NCI-H1694 (cell line): ENCODE measurements at regions not wholly inside any gene's neighbourhood (a gene's known extent, or its start where the extent isn't known, plus 50 kb on each side); places are given as distances from the start of the nearest gene placed in this dataset.

ENCODE experiments used
- DNase-seq: peaks from one replicate; lab custom pipeline; 2025; lab: John Stamatoyannopoulos, UW

DNA sequence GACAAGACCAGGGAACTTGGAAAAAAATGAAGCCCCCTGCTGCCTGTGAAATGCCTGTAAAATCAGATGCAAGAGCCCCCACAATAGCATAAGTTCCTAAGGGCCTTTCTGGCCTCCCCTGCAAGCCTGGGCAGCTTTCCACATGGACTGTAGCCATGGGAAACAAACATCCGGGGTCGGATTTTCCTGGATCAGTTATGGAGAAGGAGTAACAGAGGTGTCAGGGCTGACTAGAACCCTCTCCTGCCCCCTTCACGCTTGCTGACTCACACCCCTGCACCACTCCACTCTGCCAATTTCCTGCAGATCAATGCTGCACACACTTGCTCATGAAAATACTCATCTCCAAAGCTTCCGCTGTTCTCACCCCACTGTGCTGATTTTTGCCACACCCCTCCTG, 258.6 kb downstream of the CBLN1 start:
- peak; percentile 18 for DNase-seq

DNA sequence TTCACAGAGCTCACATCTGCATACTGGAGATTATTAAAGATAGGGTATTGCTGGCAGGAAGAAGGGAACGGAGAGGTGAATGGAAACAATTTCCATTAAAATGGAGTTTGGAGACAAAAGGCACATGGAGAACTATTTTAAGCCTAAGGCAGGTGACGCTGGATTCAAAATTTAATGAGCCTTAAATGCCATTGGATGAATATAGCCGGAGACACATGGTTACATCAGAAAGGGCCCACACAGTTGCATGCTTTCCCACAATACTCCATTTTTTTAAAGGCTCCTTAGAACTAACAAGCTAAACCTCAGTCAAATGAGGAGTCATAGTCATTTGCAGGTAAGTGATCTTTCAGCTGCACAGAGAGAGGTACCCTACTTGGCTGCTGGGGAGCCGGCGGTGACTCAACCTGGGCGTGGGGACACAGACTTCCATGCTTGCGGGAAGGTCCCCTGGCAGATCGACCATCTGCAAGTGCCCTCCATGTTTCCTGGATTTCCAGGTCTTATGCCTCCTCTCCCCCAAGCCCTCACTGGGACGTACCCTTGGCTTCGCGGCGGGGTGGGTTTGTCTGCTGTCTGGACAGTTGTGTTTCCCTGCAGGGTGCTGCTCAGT, 259.2 kb downstream of the CBLN1 start:
- no peak for DNase-seq

DNA sequence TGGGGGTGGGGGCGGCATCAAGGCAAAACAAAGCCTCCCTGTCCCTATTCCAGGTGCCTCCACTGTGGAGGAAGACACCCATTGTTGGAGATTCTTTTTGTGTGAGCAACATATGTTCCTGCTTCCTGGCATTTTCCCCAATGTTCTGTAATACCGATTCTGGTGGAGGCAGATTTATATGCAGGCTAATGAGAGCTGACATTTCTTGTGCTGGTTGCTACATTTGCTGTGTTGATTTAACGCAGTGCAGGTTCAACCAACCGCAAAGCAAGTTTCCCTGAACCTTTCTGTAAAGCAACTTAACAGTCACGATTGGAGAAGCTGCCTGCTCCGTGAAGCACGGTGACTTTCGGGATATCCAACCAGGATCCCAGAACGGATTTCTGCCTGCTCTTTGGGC, 260.5 kb downstream of the CBLN1 start:
- DNase-seq, result peak; percentile 52

GRCh38 chr16:49020436-49020835, 261.2 kb downstream of the CBLN1 start:
- DNase-seq, result no peak

DNA sequence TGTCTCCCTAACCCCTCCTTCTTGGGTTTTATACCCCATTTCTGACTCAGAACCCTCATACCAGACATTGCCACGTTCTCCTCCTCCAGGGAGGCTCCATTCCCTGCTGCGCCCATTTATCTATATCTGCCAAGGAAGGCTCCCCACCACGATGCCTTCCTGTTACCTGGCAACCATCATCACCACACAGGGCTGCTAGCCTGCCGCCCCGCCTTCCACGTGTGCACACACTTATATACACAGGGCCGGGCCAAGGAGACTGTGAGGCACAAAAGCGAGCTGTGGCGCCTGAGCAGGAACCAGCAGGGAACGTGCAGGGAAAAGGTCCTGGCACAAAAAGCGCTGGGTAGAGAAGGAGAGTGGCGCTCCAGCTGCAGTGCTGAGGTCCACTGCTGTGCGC, 261.8 kb downstream of the CBLN1 start:
- peak; percentile 53 for DNase-seq

- DNase-seq, result peak; percentile 78
These were observed 262.5 kb downstream of the CBLN1 start for GRCh38 chr16:49019081-49019633.

GRCh38 chr16:49018259-49018931, 263.2 kb downstream of the CBLN1 start:
- no peak for DNase-seq

- no peak for DNase-seq
These were observed 264.1 kb downstream of the CBLN1 start for GRCh38 chr16:49017501-49017900.

GRCh38 chr16:49016461-49016860, 265.2 kb downstream of the CBLN1 start:
- no peak for DNase-seq

- DNase-seq, result peak; percentile 41
These were observed 266.4 kb downstream of the CBLN1 start for GRCh38 chr16:49015225-49015592.

DNA sequence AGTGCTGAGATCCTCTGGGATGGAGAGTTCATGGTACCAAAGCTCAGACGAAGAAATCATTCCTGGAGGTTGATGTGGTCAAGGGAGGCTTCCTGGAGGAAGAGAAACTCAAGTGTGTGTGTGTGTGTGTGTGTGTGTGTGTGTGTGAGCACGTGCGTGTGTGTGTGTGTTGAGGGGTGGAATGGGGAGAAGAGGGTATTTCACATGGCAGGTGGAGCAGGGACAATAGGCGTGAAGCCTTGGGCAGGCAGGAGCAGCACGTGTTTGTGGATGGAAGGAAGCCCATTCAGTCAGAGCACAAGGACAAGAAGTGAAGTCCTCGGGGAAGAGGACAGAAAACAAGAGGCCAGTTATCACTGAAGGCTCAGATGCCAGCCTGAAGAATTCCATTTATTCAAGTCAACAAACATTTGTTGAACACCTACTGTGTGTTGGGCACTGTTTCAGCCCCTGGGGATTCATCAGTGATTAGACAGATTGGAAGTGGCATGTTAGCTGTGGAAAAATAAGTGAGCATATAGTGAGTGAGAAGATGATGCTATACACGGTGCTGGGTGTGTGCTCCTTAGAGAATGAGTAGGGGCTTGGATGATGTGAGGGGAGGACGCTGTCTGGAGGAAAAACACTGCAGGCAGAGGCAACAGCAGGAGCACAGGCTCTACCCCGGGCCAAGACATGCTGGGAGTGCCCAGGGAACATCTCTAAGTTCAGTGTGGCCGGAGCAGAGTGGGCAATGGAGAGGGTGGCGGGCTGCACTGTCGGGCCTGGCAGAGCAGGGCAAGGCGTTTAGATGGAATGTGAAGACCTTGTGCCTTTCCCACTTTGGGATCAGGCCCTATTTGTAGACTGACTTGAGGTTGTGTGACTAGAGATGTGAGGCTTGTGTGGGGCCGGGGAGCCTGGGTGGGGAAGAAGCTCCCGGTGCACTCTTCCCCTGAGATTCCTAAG, 267.1 kb downstream of the CBLN1 start:
- DNase-seq, result no peak

GRCh38 chr16:49013727-49014080, 267.9 kb downstream of the CBLN1 start:
- DNase-seq, result no peak

- peak; percentile 80 for DNase-seq
These were observed 268.5 kb downstream of the CBLN1 start for GRCh38 chr16:49012961-49013726.

GRCh38 chr16:49011901-49012300, 269.7 kb downstream of the CBLN1 start:
- no peak for DNase-seq

GRCh38 chr16:49010879-49011278, 270.8 kb downstream of the CBLN1 start:
- no peak for DNase-seq

- DNase-seq, result no peak
These were observed 271.2 kb downstream of the CBLN1 start for GRCh38 chr16:49010396-49010795.

DNA sequence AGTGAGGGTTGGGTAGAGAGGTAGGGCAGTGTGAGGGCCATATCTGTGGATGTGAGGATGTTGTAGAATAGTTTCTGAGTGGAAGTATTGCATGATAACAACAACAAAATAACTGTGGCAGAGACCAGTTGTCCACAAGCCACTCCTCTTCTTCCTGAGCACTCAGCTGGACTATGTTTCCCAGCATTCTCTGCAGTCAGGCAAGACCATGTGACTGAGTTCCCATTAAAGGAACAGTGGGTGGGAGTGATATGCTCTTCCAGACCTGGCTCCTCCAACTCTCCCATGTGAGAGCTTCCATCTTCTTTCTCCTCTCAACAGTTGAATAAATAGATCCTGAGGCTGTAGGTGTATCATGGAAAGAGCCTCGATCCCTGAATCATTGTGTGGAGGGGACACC, 272.4 kb downstream of the CBLN1 start:
- DNase-seq, result no peak

- DNase-seq, result no peak
These were observed 277.6 kb downstream of the CBLN1 start for GRCh38 chr16:49003992-49004391.

GRCh38 chr16:49003022-49003421, 278.6 kb downstream of the CBLN1 start:
- no peak for DNase-seq

DNA sequence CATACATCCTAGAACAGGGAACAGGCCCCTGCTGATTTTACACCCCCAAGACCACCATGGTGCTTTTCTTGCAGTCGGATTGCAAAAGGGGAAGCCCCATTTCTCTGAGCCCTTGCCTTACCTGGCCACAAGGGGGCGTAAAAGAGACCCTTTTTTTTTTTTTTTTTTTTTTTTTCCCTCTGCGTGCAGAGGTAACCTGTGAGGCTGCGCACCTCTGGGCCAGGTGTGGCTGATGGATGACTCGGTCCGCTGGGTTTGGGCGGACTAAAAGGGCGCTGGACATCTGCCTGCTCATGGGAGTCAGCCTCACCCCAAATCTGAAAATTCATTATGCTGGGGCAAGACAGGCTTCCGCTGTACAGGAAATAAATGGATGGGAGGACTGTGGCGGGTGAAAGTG, 281.0 kb downstream of the CBLN1 start:
- DNase-seq, result no peak

DNA sequence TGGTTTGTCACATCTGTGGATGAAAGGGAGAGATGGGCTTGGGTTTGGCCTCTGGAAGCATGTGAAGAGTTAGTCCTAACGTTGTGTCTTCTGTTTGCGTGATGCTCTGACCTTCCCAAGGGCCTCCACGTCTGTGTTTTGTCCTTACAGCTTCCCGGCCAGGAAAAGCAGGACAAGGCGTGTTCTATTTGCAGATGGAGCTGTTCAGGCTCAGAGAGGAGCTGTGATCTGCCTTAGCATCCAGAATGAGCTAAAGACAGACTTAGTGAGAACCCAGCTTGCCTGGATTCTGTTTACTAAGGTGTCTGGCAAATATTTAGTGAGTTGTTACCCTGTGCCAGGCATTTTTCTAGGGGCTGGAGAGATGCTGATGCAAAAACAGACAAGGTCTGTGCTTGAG, 282.1 kb downstream of the CBLN1 start:
- DNase-seq, result no peak

DNA sequence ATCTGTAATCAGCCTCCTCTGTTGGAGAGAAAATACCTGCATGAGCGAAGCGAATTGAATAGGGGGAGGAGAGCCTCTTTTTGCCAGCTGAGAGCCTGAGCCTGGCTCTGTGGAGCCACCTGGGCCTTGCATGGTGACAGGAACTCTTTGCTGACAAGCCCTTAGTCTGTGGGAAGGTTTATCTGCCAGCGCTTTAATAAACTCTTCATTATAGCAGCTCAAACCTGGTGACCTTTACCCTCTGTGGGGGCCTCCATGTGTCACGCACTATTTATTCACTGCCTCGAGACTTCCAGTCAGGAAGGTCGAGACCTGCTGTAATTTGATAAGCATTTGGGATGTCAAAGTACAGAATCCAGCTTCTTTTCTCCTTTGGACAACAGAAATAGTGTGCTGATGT, 282.6 kb downstream of the CBLN1 start:
- DNase-seq, result no peak
